22Rv1 (cell line): ENCODE measurements at regions not wholly inside any gene's neighbourhood (a gene's known extent, or its start where the extent isn't known, plus 50 kb on each side); places are given as distances from the start of the nearest gene placed in this dataset.
A peak's percentile ranks its signal among the peaks of the same experiment; 100 is the strongest.

Experiments used
- H3K27ac ChIP-seq: fragments of 450-650 bp; 2 replicates; pipeline ENCODE4 v1.5.1; 2017
- ZFX ChIP-seq: fragments of 450-650 bp; IDR thresholded peaks from 2 replicates; pipeline ENCODE4 v1.6.1; 2017; ENCODE audit warnings: antibody characterized with exemption, borderline replicate concordance
- TF ChIP-seq, protein P1 (sequence below): fragments of 450-650 bp; IDR thresholded peaks from 2 replicates; pipeline ENCODE4 v1.5.1; 2017; ENCODE audit warnings: mild to moderate bottlenecking

DNA sequence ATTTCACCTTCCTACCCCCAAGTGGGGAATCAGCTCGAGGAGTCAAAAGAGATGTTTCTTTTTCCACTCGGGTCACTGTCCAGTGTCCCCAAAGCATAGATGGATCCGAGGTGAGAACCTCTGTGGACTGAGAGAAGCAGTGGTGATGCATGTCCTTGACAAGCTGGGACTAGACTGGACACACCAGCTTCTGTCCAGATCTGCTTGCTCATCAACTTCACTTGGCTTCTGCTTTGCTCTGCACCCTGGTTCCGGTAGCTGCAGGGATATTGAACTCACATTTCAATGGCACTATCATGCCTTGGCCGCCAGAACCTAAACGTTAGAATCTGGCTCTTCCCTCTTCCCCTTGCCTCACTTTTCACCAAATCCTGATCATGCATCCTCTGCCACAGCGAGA, 50.3 kb upstream of the CXCL12 start:
- no peak overlapping the region for H3K27ac ChIP-seq
- no peak for TF ChIP-seq ZFX
- TF ChIP-seq, protein P1, sequence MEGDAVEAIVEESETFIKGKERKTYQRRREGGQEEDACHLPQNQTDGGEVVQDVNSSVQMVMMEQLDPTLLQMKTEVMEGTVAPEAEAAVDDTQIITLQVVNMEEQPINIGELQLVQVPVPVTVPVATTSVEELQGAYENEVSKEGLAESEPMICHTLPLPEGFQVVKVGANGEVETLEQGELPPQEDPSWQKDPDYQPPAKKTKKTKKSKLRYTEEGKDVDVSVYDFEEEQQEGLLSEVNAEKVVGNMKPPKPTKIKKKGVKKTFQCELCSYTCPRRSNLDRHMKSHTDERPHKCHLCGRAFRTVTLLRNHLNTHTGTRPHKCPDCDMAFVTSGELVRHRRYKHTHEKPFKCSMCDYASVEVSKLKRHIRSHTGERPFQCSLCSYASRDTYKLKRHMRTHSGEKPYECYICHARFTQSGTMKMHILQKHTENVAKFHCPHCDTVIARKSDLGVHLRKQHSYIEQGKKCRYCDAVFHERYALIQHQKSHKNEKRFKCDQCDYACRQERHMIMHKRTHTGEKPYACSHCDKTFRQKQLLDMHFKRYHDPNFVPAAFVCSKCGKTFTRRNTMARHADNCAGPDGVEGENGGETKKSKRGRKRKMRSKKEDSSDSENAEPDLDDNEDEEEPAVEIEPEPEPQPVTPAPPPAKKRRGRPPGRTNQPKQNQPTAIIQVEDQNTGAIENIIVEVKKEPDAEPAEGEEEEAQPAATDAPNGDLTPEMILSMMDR = no peak

DNA sequence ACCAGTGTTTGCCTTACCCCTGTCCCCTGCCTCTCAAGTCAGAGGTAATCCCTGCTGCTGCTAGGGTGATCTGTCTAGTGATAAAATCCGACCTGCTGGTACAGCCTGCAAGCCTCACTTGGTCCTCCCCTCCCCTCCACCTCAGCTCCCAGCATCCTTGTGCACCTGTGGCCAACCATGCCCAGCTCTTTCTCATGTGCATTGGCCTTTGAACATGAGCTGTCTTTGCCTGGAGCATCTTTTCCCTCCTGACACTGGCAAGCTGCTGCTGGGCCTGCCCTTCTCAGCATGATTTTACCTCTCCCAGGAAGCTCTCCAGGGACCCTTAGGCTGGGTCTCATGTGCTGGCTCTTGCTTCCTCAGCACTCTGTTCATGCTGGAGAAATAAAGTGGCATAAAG, 51.3 kb upstream of the CXCL12 start:
- TF ChIP-seq, protein P1 = no peak
- TF ChIP-seq ZFX = no peak
- H3K27ac ChIP-seq = no peak overlapping the region

DNA sequence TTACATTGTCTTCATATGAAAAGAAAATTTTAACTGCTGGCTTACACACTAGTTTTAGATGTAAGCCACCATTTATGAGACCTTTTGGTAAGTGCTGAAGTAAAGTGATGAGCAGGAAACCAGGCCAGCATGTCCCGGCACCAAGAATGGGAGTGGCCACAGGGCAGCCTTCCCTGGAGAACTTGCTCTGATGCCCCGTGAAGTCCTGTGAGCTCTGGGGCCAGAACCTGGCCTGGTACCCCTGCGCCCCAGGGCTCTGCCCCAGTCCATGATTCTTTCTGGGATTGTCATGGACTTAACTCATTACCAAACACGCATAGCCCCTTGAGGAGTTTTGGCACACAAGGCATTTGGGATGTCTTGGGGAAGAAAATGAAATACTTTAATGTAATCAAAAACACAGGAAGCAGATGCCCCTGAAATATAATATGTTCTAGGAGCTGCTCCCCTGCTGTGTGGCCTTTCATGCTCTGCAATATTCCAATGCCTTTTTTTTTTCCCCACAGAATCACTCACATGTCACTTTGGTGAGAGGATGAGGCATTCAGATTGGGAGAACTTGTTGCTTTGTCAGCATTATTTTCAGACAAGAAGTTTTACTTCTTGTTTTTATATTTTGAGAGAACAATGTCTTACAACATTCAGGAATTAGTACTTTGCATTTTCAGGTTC, 53.1 kb upstream of the CXCL12 start:
- no peak overlapping the region for H3K27ac ChIP-seq
- TF ChIP-seq ZFX = no peak
- TF ChIP-seq, protein P1 = no peak

DNA sequence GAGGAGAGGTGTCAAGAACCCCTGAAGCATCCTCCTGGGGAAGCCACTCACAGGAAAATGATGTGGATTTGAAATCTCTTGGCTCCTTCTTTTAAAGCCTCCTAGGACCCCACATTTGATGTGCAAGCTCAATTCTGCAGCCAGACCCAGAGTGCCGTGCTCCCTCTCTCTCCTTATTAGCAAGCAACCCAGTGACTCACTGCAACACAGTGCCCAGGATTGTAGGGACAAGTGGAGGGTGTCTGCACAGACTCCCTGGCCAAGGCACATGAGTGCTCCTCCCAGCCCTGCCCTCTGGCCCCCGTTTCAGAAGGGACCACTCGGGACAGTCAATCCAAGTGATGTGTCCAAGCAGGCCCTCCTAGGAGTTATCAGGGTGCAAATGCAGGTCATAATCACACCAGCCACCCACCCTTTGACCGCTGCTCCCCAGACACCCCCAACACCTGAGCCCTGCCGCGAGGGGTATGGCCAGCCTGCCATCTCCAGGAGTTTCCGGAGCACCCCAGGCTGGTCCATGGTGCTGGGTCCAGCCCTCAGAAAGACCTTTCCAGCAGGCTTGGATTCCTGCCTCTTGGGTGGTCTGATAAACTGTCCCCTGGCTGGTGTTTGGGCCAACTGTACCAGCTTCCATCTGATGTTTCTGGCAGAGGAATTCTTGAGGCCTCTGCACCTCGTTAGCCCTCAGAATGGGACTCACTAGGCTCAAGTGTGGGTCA, 54.5 kb upstream of the CXCL12 start:
- no peak for TF ChIP-seq ZFX
- TF ChIP-seq, protein P1 = no peak
- no peak overlapping the region for H3K27ac ChIP-seq

DNA sequence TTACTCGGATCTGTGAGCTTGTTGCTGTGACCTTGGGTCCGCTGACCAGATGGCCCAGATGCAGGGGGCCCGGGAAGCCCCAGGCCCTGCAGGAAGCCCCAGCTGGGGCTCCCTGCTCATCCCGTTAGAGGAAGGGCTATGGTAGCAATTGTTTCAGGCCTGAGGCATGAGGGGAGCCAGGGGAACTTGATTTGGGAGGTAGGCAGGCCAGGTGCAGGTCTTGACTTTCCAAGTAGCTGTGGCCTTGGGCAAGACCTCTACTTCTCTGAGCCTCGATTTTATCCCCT, 55.0 kb upstream of the CXCL12 start:
- no peak for TF ChIP-seq ZFX
- TF ChIP-seq, protein P1 = no peak
- H3K27ac ChIP-seq = no peak overlapping the region

DNA sequence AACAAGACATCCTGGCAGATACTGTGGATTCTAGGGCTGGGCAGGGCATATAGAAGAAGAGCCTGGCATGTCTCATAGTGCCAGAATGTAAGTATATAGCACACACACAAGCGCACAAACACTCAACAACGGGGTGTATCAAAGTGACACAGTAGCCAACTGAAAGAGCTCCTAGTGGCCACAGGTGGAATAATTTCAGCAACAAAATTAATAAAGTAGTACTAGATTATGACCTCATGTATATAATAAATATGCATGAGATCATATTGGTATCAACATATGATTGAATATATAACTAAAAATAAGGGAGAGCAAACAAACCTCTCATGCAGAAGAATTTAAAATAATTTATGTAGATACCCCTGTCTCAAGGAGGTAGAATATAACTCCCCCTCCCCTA, 72.4 kb upstream of the CXCL12 start:
- TF ChIP-seq, protein P1 = peak; percentile 22; the same call in 1 of the 2 replicates
- TF ChIP-seq ZFX = no peak
- no peak overlapping the region for H3K27ac ChIP-seq

DNA sequence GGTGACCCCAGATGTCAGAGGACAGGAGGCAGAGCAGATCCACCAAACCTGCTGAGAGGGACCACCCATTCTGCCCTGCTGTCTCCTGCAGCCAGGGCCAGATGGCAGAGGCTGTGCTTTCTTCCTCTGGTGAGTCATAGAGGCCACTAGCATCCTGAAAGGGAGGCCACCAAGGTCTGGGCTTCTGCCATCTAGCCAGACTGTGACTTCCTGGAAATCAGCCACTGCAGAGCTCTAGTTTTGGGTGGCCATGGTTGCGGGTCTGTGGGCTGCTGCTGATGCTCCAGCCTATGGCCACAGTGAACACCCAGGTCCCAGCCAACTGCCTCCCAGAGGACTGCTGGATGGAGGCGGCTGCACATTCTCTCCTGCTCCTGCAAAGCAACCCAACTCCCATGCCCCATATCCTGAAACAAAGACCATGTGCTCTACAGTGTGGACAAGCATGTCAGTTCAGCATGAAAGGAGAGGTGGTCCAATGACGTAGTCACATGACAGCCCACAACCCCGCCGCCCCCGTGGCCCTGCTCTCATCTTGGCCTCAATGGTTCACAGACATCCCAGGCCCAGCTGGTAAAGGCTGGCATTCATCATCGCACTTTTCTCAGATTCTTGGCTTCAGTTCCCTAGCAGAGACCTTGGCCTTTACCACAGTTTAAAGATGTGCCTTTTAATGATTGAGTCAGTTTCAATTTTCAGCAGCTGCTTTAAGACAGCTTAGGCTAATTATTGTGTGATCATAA, 73.9 kb upstream of the CXCL12 start:
- TF ChIP-seq, protein P1 = no peak
- TF ChIP-seq ZFX = no peak
- H3K27ac ChIP-seq = no peak overlapping the region
